B cell (primary cell): ENCODE measurements at regions not wholly inside any gene's neighbourhood (a gene's known extent, or its start where the extent isn't known, plus 50 kb on each side); places are given as distances from the start of the nearest gene placed in this dataset.

Experiments
- EZH2 ChIP-seq: IDR thresholded peaks from 2 replicates; pipeline ENCODE4 v1.6.1; 2012; ENCODE audit warnings: borderline replicate concordance, low read depth, mild to moderate bottlenecking, moderate library complexity, low read length; ENCODE audit not compliant: insufficient read depth, poor library complexity, severe bottlenecking
- TF ChIP-seq, protein P1 (sequence below): fragments of 200-600 bp; IDR thresholded peaks from one replicate; pipeline ENCODE4 v1.8.0; 2022; ENCODE audit warnings: antibody characterized with exemption, mild to moderate bottlenecking

DNA sequence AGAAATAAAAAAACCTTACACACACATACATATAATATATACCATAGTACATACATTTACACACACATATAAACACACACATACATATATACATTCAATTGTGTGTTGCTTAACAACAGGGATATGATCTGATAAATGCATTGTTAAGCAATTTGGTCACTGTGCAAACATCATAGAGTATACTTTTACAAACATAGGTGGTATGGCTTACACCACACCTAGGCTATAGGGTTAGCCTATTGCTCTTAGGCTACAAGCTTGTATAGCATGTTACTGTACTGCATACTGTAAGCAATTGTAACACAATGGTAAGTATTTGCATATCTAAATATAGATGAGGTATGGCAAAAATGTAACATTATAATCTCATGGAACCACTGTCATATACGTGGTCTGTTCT is 156.8 kb upstream of the ERBB4 start:
- TF ChIP-seq, protein P1, sequence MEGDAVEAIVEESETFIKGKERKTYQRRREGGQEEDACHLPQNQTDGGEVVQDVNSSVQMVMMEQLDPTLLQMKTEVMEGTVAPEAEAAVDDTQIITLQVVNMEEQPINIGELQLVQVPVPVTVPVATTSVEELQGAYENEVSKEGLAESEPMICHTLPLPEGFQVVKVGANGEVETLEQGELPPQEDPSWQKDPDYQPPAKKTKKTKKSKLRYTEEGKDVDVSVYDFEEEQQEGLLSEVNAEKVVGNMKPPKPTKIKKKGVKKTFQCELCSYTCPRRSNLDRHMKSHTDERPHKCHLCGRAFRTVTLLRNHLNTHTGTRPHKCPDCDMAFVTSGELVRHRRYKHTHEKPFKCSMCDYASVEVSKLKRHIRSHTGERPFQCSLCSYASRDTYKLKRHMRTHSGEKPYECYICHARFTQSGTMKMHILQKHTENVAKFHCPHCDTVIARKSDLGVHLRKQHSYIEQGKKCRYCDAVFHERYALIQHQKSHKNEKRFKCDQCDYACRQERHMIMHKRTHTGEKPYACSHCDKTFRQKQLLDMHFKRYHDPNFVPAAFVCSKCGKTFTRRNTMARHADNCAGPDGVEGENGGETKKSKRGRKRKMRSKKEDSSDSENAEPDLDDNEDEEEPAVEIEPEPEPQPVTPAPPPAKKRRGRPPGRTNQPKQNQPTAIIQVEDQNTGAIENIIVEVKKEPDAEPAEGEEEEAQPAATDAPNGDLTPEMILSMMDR: no peak
- no peak for TF ChIP-seq EZH2
